IPS-15b (cell line): ENCODE measurements at regions not wholly inside any gene's neighbourhood (a gene's known extent, or its start where the extent isn't known, plus 50 kb on each side); places are given as distances from the start of the nearest gene placed in this dataset.

Source experiments
- H3K27me3 ChIP-seq: one replicate; pipeline ENCODE4 v1.6.1; 2013; ENCODE audit warnings: low read length; ENCODE audit not compliant: control insufficient read depth, insufficient read depth
- H3K36me3 ChIP-seq: one replicate; pipeline ENCODE4 v1.6.1; 2013; ENCODE audit warnings: low read length; ENCODE audit not compliant: control insufficient read depth, insufficient read depth
- H3K4me1 ChIP-seq: one replicate; pipeline ENCODE4 v1.6.1; 2013; ENCODE audit warnings: mild to moderate bottlenecking, low read length; ENCODE audit not compliant: control insufficient read depth, insufficient read depth
- H3K4me3 ChIP-seq: one replicate; pipeline ENCODE4 v1.5.1; 2013; ENCODE audit warnings: low read depth, low read length
- H3K9ac ChIP-seq: one replicate; pipeline ENCODE4 v1.6.1; 2013; ENCODE audit warnings: low read depth, mild to moderate bottlenecking, low read length
- H3K9me3 ChIP-seq: one replicate; pipeline ENCODE4 v1.6.1; 2013; ENCODE audit warnings: mild to moderate bottlenecking, low read length; ENCODE audit not compliant: control insufficient read depth, insufficient read depth

GRCh38 chr15:70153921-70154717 is 56.4 kb upstream of the TLE3 start:
- no peaks in the 10 kb centered on the region for H3K9me3 ChIP-seq
- no peak overlapping the region for H3K4me3 ChIP-seq
- peaks cover 2% of the 10 kb centered on the region for H3K27me3 ChIP-seq
- peaks cover 5% of the 10 kb centered on the region for H3K4me1 ChIP-seq
- no peak overlapping the region for H3K9ac ChIP-seq
- H3K36me3 ChIP-seq, result no peaks in the 10 kb centered on the region

- Histone ChIP-seq H3K9ac (no peak overlapping the region), H3K4me1 (peaks cover 5% of the 10 kb centered on the region), H3K9me3 (no peaks in the 10 kb centered on the region), H3K4me3 (no peak overlapping the region), H3K36me3 (no peaks in the 10 kb centered on the region), H3K27me3 (peaks cover 2% of the 10 kb centered on the region)
These were observed 54.4 kb upstream of the TLE3 start for GRCh38 chr15:70152070-70152480.

- no peaks in the 10 kb centered on the region for H3K9me3 ChIP-seq
- H3K4me1 ChIP-seq, result peaks cover 5% of the 10 kb centered on the region
- peaks cover 2% of the 10 kb centered on the region for H3K27me3 ChIP-seq
- H3K4me3 ChIP-seq, result no peak overlapping the region
- H3K9ac ChIP-seq, result no peak overlapping the region
- H3K36me3 ChIP-seq, result no peaks in the 10 kb centered on the region
These were observed 53.7 kb upstream of the TLE3 start for GRCh38 chr15:70151462-70151861.

- H3K27me3 ChIP-seq, result peaks cover 2% of the 10 kb centered on the region
- H3K4me1 ChIP-seq, result peaks cover 5% of the 10 kb centered on the region
- no peak overlapping the region for H3K4me3 ChIP-seq
- H3K9ac ChIP-seq, result no peak overlapping the region
- no peaks in the 10 kb centered on the region for H3K36me3 ChIP-seq
- no peaks in the 10 kb centered on the region for H3K9me3 ChIP-seq
These were observed 53.3 kb upstream of the TLE3 start for GRCh38 chr15:70151003-70151402.

- H3K36me3 ChIP-seq, result no peaks in the 10 kb centered on the region
- peaks cover 2% of the 10 kb centered on the region for H3K27me3 ChIP-seq
- H3K9me3 ChIP-seq, result no peaks in the 10 kb centered on the region
These were observed 52.7 kb upstream of the TLE3 start for GRCh38 chr15:70150405-70150747.

GRCh38 chr15:70149667-70150404 is 52.1 kb upstream of the TLE3 start:
- Histone ChIP-seq H3K36me3 (no peaks in the 10 kb centered on the region), H3K27me3 (peaks cover 2% of the 10 kb centered on the region), H3K4me1 (peaks cover 5% of the 10 kb centered on the region), H3K9me3 (no peaks in the 10 kb centered on the region), H3K9ac (no peak overlapping the region), H3K4me3 (no peak overlapping the region)

More at GRCh38 chr15:70150405-70150747, 52.7 kb upstream of the TLE3 start:
- Histone ChIP-seq H3K4me3 (no peak overlapping the region), H3K9ac (no peak overlapping the region), H3K4me1 (peaks cover 5% of the 10 kb centered on the region)

- H3K36me3 ChIP-seq, result no peaks in the 10 kb centered on the region
- no peak overlapping the region for H3K9ac ChIP-seq
These were observed 50.1 kb upstream of the TLE3 start for GRCh38 chr15:70147778-70148177.

More at GRCh38 chr15:70147778-70148177, 50.1 kb upstream of the TLE3 start:
- H3K4me1 ChIP-seq, result peaks cover 2% of the 10 kb centered on the region
- H3K9me3 ChIP-seq, result no peaks in the 10 kb centered on the region
- H3K27me3 ChIP-seq, result no peaks in the 10 kb centered on the region
- H3K4me3 ChIP-seq, result no peak overlapping the region
